Neural cell (in vitro differentiated cells): ENCODE measurements at regions not wholly inside any gene's neighbourhood (a gene's known extent, or its start where the extent isn't known, plus 50 kb on each side); places are given as distances from the start of the nearest gene placed in this dataset.

ENCODE experiments used
- H2AFZ ChIP-seq: fragments of 200-600, 300-800 bp; sonication (generic), shearing (Covaris generic); 2 replicates; pipeline ENCODE4 v1.6.0; 2014; ENCODE audit warnings: low read depth, mild to moderate bottlenecking, antibody characterized with exemption, low read length, moderate library complexity
- H3F3A ChIP-seq: fragments of 200-600 bp; shearing (Covaris generic); 2 replicates; pipeline ENCODE4 v1.6.1; 2016; ENCODE audit warnings: mild to moderate bottlenecking, moderate library complexity, mixed read lengths, antibody characterized with exemption, low read length; ENCODE audit not compliant: insufficient read depth, poor library complexity, severe bottlenecking
- H3K27ac ChIP-seq: fragments of 200-600, 300-800 bp; sonication (generic), shearing (Covaris generic); 2 replicates; pipeline ENCODE4 v1.5.1; 2014; ENCODE audit warnings: mild to moderate bottlenecking, low read length, moderate library complexity
- H3K27me3 ChIP-seq: fragments of 300-800, 200-600 bp; sonication (generic), shearing (Covaris generic); 2 replicates; pipeline ENCODE4 v1.6.0; 2014; ENCODE audit warnings: mild to moderate bottlenecking, low read depth, low read length, moderate library complexity; ENCODE audit not compliant: insufficient read depth
- H3K36me3 ChIP-seq: fragments of 300-800, 200-600 bp; sonication (generic), shearing (Covaris generic); 2 replicates; pipeline ENCODE4 v1.5.1; 2014; ENCODE audit warnings: mild to moderate bottlenecking, antibody characterized with exemption, low read length, moderate library complexity; ENCODE audit not compliant: insufficient read depth
- H3K4me2 ChIP-seq: fragments of 300-800, 200-600 bp; sonication (generic), shearing (Covaris generic); 2 replicates; pipeline ENCODE4 v1.6.0; 2014; ENCODE audit warnings: mild to moderate bottlenecking, low read length
- H3K4me3 ChIP-seq: fragments of 300-800, 200-600 bp; sonication (generic), shearing (Covaris generic); 2 replicates; pipeline ENCODE4 v1.5.1; 2014; ENCODE audit warnings: mild to moderate bottlenecking, low read length, moderate library complexity
- H3K79me2 ChIP-seq: fragments of 200-600 bp; shearing (Covaris generic); replicated peaks from 2 replicates; pipeline ENCODE4 v1.6.0; 2014; ENCODE audit warnings: mild to moderate bottlenecking, low read length, moderate library complexity; ENCODE audit not compliant: insufficient read depth
- H3K9ac ChIP-seq: fragments of 300-800, 200-600 bp; sonication (generic), shearing (Covaris generic); 2 replicates; pipeline ENCODE4 v1.6.1; 2016; ENCODE audit warnings: mild to moderate bottlenecking, low read length, mixed read lengths
- H3K9me2 ChIP-seq: fragments of 200-600 bp; shearing (Covaris generic); 2 replicates; pipeline ENCODE4 v1.6.1; 2016; ENCODE audit warnings: mild to moderate bottlenecking, low read length, mixed read lengths; ENCODE audit not compliant: insufficient read depth
- H3K9me3 ChIP-seq: fragments of 200-600, 300-800 bp; sonication (generic), shearing (Covaris generic); 2 replicates; pipeline ENCODE4 v1.6.1; 2016; ENCODE audit warnings: mild to moderate bottlenecking, mixed run types, low read length, moderate library complexity, mixed read lengths
- H4K20me1 ChIP-seq: fragments of 200-600 bp; shearing (Covaris generic); 2 replicates; pipeline ENCODE4 v1.6.1; 2016; ENCODE audit warnings: mild to moderate bottlenecking, mixed run types; ENCODE audit not compliant: insufficient read depth
- CTCF ChIP-seq: fragments of 450-650 bp; IDR thresholded peaks from 2 replicates; pipeline ENCODE4 v1.5.1; 2014; ENCODE audit warnings: antibody characterized with exemption, mild to moderate bottlenecking, moderate library complexity; ENCODE audit not compliant: poor library complexity, severe bottlenecking
- EP300 ChIP-seq: fragments of 450-650 bp; conservative IDR thresholded peaks from 2 replicates; pipeline ENCODE4 v1.6.1; 2014; ENCODE audit warnings: antibody characterized with exemption, mild to moderate bottlenecking, moderate library complexity; ENCODE audit not compliant: poor library complexity, severe bottlenecking
- EZH2 ChIP-seq: fragments of 200-600, 300-800 bp; shearing (Covaris generic), sonication (generic); IDR thresholded peaks from 2 replicates; pipeline ENCODE4 v1.6.1; 2014; ENCODE audit warnings: antibody characterized with exemption, low read length, borderline replicate concordance, mild to moderate bottlenecking; ENCODE audit not compliant: insufficient read depth, poor library complexity, severe bottlenecking
- MXI1 ChIP-seq: fragments of 450-650 bp; conservative IDR thresholded peaks from 2 replicates; pipeline ENCODE4 v1.6.1; 2014; ENCODE audit warnings: antibody characterized with exemption, mild to moderate bottlenecking; ENCODE audit not compliant: poor library complexity, severe bottlenecking
- POLR2AphosphoS5 ChIP-seq: IDR thresholded peaks from 2 replicates; pipeline ENCODE4 v1.6.1; 2012
- RAD21 ChIP-seq: fragments of 450-650 bp; conservative IDR thresholded peaks from 2 replicates; pipeline ENCODE4 v1.6.1; 2014; ENCODE audit warnings: antibody characterized with exemption, mild to moderate bottlenecking, moderate library complexity
- REST ChIP-seq: IDR thresholded peaks from 2 replicates; pipeline ENCODE4 v1.6.1; 2012; ENCODE audit warnings: borderline replicate concordance
- SMC3 ChIP-seq: fragments of 450-650 bp; conservative IDR thresholded peaks from 2 replicates; pipeline ENCODE4 v1.6.1; 2014; ENCODE audit warnings: antibody characterized with exemption, mild to moderate bottlenecking, moderate library complexity; ENCODE audit not compliant: poor library complexity
- TAF1 ChIP-seq: IDR thresholded peaks from 2 replicates; pipeline ENCODE4 v1.6.1; 2012; ENCODE audit warnings: low read depth

GRCh38 chr4:60611762-60612496, 588.2 kb upstream of the ADGRL3 start:
- Histone ChIP-seq H2AFZ (no peak overlapping the region), H3K27me3 (no peaks in the 10 kb centered on the region), H3K9me2 (no peaks in the 10 kb centered on the region), H3K9ac (no peak overlapping the region), H3K79me2 (no peaks in the 10 kb centered on the region), H3K36me3 (no peaks in the 10 kb centered on the region), H3F3A (no peaks in the 10 kb centered on the region), H3K27ac (no peak overlapping the region), H3K4me2 (no peak overlapping the region), H3K9me3 (no peaks in the 10 kb centered on the region), H4K20me1 (no peaks in the 10 kb centered on the region), H3K4me3 (no peak overlapping the region)
- no peak for TF ChIP-seq TAF1
- TF ChIP-seq EP300, result no peak
- TF ChIP-seq REST, result no peak
- no peak for TF ChIP-seq POLR2AphosphoS5
- no peak for TF ChIP-seq SMC3
- no peak for TF ChIP-seq EZH2
- no peak for TF ChIP-seq CTCF
- TF ChIP-seq RAD21, result no peak
- no peak for TF ChIP-seq MXI1

GRCh38 chr4:60617731-60618130, 582.4 kb upstream of the ADGRL3 start:
- Histone ChIP-seq H3K9me3 (no peaks in the 10 kb centered on the region), H3F3A (no peaks in the 10 kb centered on the region), H3K4me2 (no peak overlapping the region), H3K4me3 (no peak overlapping the region), H3K9ac (no peak overlapping the region), H3K9me2 (no peaks in the 10 kb centered on the region), H3K79me2 (no peaks in the 10 kb centered on the region), H3K27me3 (no peaks in the 10 kb centered on the region), H3K27ac (no peak overlapping the region), H3K36me3 (no peaks in the 10 kb centered on the region), H2AFZ (no peak overlapping the region), H4K20me1 (no peaks in the 10 kb centered on the region)
- TF ChIP-seq CTCF (no peak), REST (no peak), TAF1 (no peak), RAD21 (no peak), SMC3 (no peak), EZH2 (no peak), POLR2AphosphoS5 (no peak), EP300 (no peak), MXI1 (no peak)
